ENCODE measurements at regions not wholly inside any gene's neighbourhood (a gene's known extent, or its start where the extent isn't known, plus 50 kb on each side); places are given as distances from the start of the nearest gene placed in this dataset.

GRCh38 chr14:49114161-49114893 lies 471.9 kb downstream of the RPS29 start:
- H3K27me3 Mint-ChIP-seq (ENCODE audit: low read depth): no peaks in the 10 kb centered on the region

GRCh38 chr14:49106741-49107667 lies 479.2 kb downstream of the RPS29 start:
- Mint-ChIP-seq H3K4me1 (no peaks in the 10 kb centered on the region), H3K4me3 (no peak overlapping the region)

More at GRCh38 chr14:49114161-49114893, 471.9 kb downstream of the RPS29 start:
- Mint-ChIP-seq H3K4me3 (no peak overlapping the region), H3K9me3 (no peaks in the 10 kb centered on the region), H3K27ac (ENCODE audit: unreplicated experiment) (no peak overlapping the region), H3K4me1 (no peaks in the 10 kb centered on the region), H3K36me3 (ENCODE audit: low read depth) (no peaks in the 10 kb centered on the region)
- TF ChIP-seq, protein P1, sequence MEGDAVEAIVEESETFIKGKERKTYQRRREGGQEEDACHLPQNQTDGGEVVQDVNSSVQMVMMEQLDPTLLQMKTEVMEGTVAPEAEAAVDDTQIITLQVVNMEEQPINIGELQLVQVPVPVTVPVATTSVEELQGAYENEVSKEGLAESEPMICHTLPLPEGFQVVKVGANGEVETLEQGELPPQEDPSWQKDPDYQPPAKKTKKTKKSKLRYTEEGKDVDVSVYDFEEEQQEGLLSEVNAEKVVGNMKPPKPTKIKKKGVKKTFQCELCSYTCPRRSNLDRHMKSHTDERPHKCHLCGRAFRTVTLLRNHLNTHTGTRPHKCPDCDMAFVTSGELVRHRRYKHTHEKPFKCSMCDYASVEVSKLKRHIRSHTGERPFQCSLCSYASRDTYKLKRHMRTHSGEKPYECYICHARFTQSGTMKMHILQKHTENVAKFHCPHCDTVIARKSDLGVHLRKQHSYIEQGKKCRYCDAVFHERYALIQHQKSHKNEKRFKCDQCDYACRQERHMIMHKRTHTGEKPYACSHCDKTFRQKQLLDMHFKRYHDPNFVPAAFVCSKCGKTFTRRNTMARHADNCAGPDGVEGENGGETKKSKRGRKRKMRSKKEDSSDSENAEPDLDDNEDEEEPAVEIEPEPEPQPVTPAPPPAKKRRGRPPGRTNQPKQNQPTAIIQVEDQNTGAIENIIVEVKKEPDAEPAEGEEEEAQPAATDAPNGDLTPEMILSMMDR (conservative IDR thresholded peaks at IDR 0.05): no peak
- no peak for DNase-seq (ENCODE audit: low read depth, low spot score)

DNA sequence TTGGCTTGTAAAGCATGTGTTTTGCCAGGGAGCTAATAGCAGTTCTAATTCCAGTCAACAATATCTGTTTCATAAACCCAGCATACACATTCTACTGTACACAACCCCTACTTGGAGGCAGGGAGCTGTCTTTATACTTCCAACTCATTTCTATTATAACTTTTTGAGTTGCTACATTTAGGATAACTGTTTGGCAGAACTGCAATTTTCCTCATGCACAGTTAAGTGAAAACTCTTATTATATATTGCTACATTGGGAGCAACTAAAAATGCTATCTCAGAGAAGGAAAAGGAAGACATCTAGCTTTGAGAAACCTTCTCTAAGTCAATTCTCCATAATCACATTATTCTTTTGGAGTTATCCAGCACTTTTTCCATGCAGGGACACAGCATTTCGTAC lies 480.2 kb downstream of the RPS29 start:
- no peak for DNase-seq (ENCODE audit: low read depth, low spot score)
- TF ChIP-seq, protein P1 (conservative IDR thresholded peaks at IDR 0.05): no peak
- Mint-ChIP-seq H3K4me1 (no peaks in the 10 kb centered on the region), H3K27ac (ENCODE audit: unreplicated experiment) (no peak overlapping the region), H3K4me3 (no peak overlapping the region), H3K36me3 (ENCODE audit: low read depth) (peaks cover 3% of the 10 kb centered on the region), H3K27me3 (ENCODE audit: low read depth) (no peaks in the 10 kb centered on the region), H3K9me3 (peaks cover 3% of the 10 kb centered on the region)

More at GRCh38 chr14:49106741-49107667, 479.2 kb downstream of the RPS29 start:
- H3K9me3 Mint-ChIP-seq: peaks cover 3% of the 10 kb centered on the region
- peaks cover 3% of the 10 kb centered on the region for H3K36me3 Mint-ChIP-seq (ENCODE audit: low read depth)
- H3K27me3 Mint-ChIP-seq (ENCODE audit: low read depth): no peaks in the 10 kb centered on the region
- no peak for DNase-seq (ENCODE audit: low read depth, low spot score)
- TF ChIP-seq, protein P1 (conservative IDR thresholded peaks at IDR 0.05): no peak
- no peak overlapping the region for H3K27ac Mint-ChIP-seq (ENCODE audit: unreplicated experiment)

GRCh38 chr14:49105512-49105911 lies 480.7 kb downstream of the RPS29 start:
- no peak overlapping the region for H3K27ac Mint-ChIP-seq (ENCODE audit: unreplicated experiment)
- H3K4me3 Mint-ChIP-seq: no peak overlapping the region
- H3K27me3 Mint-ChIP-seq (ENCODE audit: low read depth): no peaks in the 10 kb centered on the region
- peaks cover 3% of the 10 kb centered on the region for H3K9me3 Mint-ChIP-seq
- H3K4me1 Mint-ChIP-seq: no peaks in the 10 kb centered on the region
- TF ChIP-seq, protein P1 (conservative IDR thresholded peaks at IDR 0.05): no peak
- peaks cover 3% of the 10 kb centered on the region for H3K36me3 Mint-ChIP-seq (ENCODE audit: low read depth)
- DNase-seq (ENCODE audit: low read depth, low spot score): no peak

GRCh38 chr14:49092345-49092744 lies 493.8 kb downstream of the RPS29 start:
- H3K27ac Mint-ChIP-seq (ENCODE audit: unreplicated experiment): no peak overlapping the region
- no peak overlapping the region for H3K4me3 Mint-ChIP-seq
- H3K9me3 Mint-ChIP-seq: no peaks in the 10 kb centered on the region
- H3K27me3 Mint-ChIP-seq (ENCODE audit: low read depth): no peaks in the 10 kb centered on the region
- no peaks in the 10 kb centered on the region for H3K4me1 Mint-ChIP-seq
- DNase-seq (ENCODE audit: low read depth, low spot score): no peak
- no peaks in the 10 kb centered on the region for H3K36me3 Mint-ChIP-seq (ENCODE audit: low read depth)
- TF ChIP-seq, protein P1 (conservative IDR thresholded peaks at IDR 0.05): no peak
